K562 (cell line): ENCODE measurements at regions not wholly inside any gene's neighbourhood (a gene's known extent, or its start where the extent isn't known, plus 50 kb on each side); places are given as distances from the start of the nearest gene placed in this dataset.

ENCODE experiments used
- ATAC-seq: fragments of 200-7000 bp; cut with Tn5 transposase; 3 replicates; pipeline ENCODE4 v1.9.1; 2020; ENCODE audit warnings: moderate library complexity
- BruUV-seq: library from RNA; stranded (reverse); fragments of 400-500 nt; replicated peaks from 2 replicates; lab custom pipeline; 2021; lab: Mats Ljungman, UMichigan
- CTCF ChIA-PET: fragments of 300-600 bp; formaldehyde crosslinking; extraction: SDS; loops from one replicate; lab custom pipeline; 2021; ENCODE audit warnings: low intra/inter-chr PET ratio; lab: Yijun Ruan, JAX
- POLR2A ChIA-PET: fragments of 300-600, 350-650 bp; sonication (Branson Sonifier 250); formaldehyde crosslinking; extraction: SDS; loops from one replicate; lab custom pipeline; 2021; ENCODE audit warnings: antibody characterized with exemption, inconsistent platforms; lab: Yijun Ruan, JAX
- DNase-seq, 4 experiments: peaks; one replicate each; pipeline versions ENCODE4 v3.0.0 to v3.0.0-alpha.2; 2011 to 2018; ENCODE audit warnings: low spot score in 3 of 4, mixed read lengths in 3 of 4; ENCODE audit errors: extremely low read depth in 1 of 4
- FAIRE-seq: peaks from 2 replicates; lab custom pipeline; 2011; peaks lifted over from hg19 to GRCh38; lab: Jason Lieb, UNC
- H2AFZ ChIP-seq: 2 replicates; pipeline ENCODE4 v1.6.0; 2011; ENCODE audit warnings: low read depth, low read length, control low read depth, inconsistent platforms
- H3K27ac ChIP-seq: fragments of 200-600 bp; 3 replicates; pipeline ENCODE4 v1.8.0; 2011; ENCODE audit warnings: low read depth, mild to moderate bottlenecking, control low read depth, inconsistent platforms, low read length, moderate library complexity, mixed read lengths; ENCODE audit errors: extremely low read depth
- H3K27me3 ChIP-seq, 2 experiments: fragments of 300-600 bp in 1 of 2; 2 replicates in 1 of 2; 3 replicates in 1 of 2; pipeline versions ENCODE4 v1.6.0 to v1.8.0; 2011; ENCODE audit warnings: inconsistent platforms in 2 of 2, low read length in 2 of 2, mild to moderate bottlenecking in 1 of 2, mixed read lengths in 1 of 2, moderate library complexity in 1 of 2; ENCODE audit not compliant: control insufficient read depth in 2 of 2, insufficient read depth in 2 of 2
- H3K36me3 ChIP-seq: fragments of 300-600 bp; 3 replicates; pipeline ENCODE4 v1.8.0; 2011; ENCODE audit warnings: mild to moderate bottlenecking, low read length, inconsistent platforms; ENCODE audit not compliant: control insufficient read depth, insufficient read depth
- H3K4me1 ChIP-seq, 2 experiments: fragments of 200-600 bp in 1 of 2; replicated peaks in 1 of 2; 2 replicates in 1 of 2; 3 replicates in 1 of 2; pipeline versions ENCODE4 v1.5.1 to v1.8.0; 2011; ENCODE audit warnings: inconsistent platforms in 2 of 2, low read length in 2 of 2, mild to moderate bottlenecking in 1 of 2, mixed read lengths in 1 of 2, moderate library complexity in 1 of 2; ENCODE audit not compliant: control insufficient read depth in 2 of 2, insufficient read depth in 2 of 2
- H3K4me2 ChIP-seq: 2 replicates; pipeline ENCODE4 v1.6.1; 2011; ENCODE audit warnings: low read length, control low read depth, inconsistent platforms, mixed read lengths; ENCODE audit not compliant: insufficient read depth
- H3K4me3 ChIP-seq: fragments of 200-600 bp; sonication (generic), shearing (Covaris generic); 2 replicates; pipeline ENCODE4 v1.5.1; 2016; ENCODE audit warnings: control low read depth, inconsistent platforms
- H3K79me2 ChIP-seq: fragments of 200-600 bp; 3 replicates; pipeline ENCODE4 v1.8.0; 2011; ENCODE audit warnings: low read length, inconsistent platforms; ENCODE audit not compliant: control insufficient read depth, insufficient read depth
- H3K9ac ChIP-seq, 2 experiments: 2 replicates each; pipeline versions ENCODE4 v1.6.0 to v1.6.1; 2011; ENCODE audit warnings: low read depth in 2 of 2, low read length in 2 of 2, control low read depth in 1 of 2, inconsistent platforms in 1 of 2, mild to moderate bottlenecking in 1 of 2, mixed read lengths in 1 of 2; ENCODE audit not compliant: insufficient read depth in 1 of 2
- H3K9me1 ChIP-seq: one replicate; pipeline ENCODE4 v1.6.0; 2011; ENCODE audit warnings: inconsistent platforms, mild to moderate bottlenecking, low read length, moderate library complexity; ENCODE audit not compliant: control insufficient read depth, insufficient read depth
- H3K9me3 ChIP-seq: replicated peaks from 2 replicates; pipeline ENCODE4 v1.5.1; 2011; ENCODE audit warnings: low read depth, low read length, inconsistent platforms; ENCODE audit not compliant: control insufficient read depth, insufficient read depth
- H4K20me1 ChIP-seq: replicated peaks from 2 replicates; pipeline ENCODE4 v1.6.1; 2011; ENCODE audit warnings: low read length, inconsistent platforms, mixed read lengths; ENCODE audit not compliant: control insufficient read depth, insufficient read depth
- ADNP ChIP-seq: fragments of 200-800 bp; sonication (Bioruptor generic); IDR thresholded peaks from 2 replicates; pipeline ENCODE4 v1.6.1; 2016; ENCODE audit warnings: missing genetic modification characterization, missing compliant biosample characterization
- HES1 ChIP-seq: fragments of 450-650 bp; IDR thresholded peaks from 2 replicates; pipeline ENCODE4 v1.6.1; 2016; ENCODE audit warnings: low read depth, mild to moderate bottlenecking, moderate library complexity
- LCOR ChIP-seq: sonication (generic); formaldehyde crosslinking; IDR thresholded peaks from 2 replicates; pipeline ENCODE4 v1.8.0; 2022; ENCODE audit warnings: mild to moderate bottlenecking, missing genetic modification reagents
- MLX ChIP-seq, 2 experiments: fragments of 450-650 bp in 1 of 2; sonication (generic) in 1 of 2; formaldehyde crosslinking; conservative IDR thresholded peaks; 2 replicates each; pipeline versions ENCODE4 v1.4.0 to v1.8.1; 2020 to 2022; ENCODE audit warnings: mild to moderate bottlenecking in 1 of 2, missing genetic modification reagents in 1 of 2
- MXD1 ChIP-seq: fragments of 250-450 bp; sonication (Bioruptor Pico); IDR thresholded peaks from 2 replicates; pipeline ENCODE4 v1.8.0; 2021; ENCODE audit warnings: borderline replicate concordance, mild to moderate bottlenecking, moderate library complexity; ENCODE audit not compliant: poor library complexity, severe bottlenecking
- MYBL2 ChIP-seq, 2 experiments: fragments of 450-650 bp in 1 of 2; sonication (generic) in 1 of 2; formaldehyde crosslinking in 1 of 2; IDR thresholded peaks; 2 replicates each; pipeline versions ENCODE4 v1.6.1 to v1.8.1; 2017 to 2022; ENCODE audit warnings: borderline replicate concordance in 1 of 2, inconsistent platforms in 1 of 2, low read depth in 1 of 2, mild to moderate bottlenecking in 1 of 2, missing genetic modification reagents in 1 of 2, moderate library complexity in 1 of 2
- NCOA6 ChIP-seq: fragments of 450-650 bp; IDR thresholded peaks from 2 replicates; pipeline ENCODE4 v1.6.1; 2017; ENCODE audit warnings: mild to moderate bottlenecking
- RBM15 ChIP-seq: fragments of 200-400 bp; formaldehyde crosslinking; IDR thresholded peaks from 2 replicates; pipeline ENCODE4 v1.6.1; 2018; ENCODE audit warnings: mild to moderate bottlenecking, low read length, moderate library complexity; ENCODE audit not compliant: insufficient read depth
- TCF3 ChIP-seq: sonication (generic); formaldehyde crosslinking; IDR thresholded peaks from 2 replicates; pipeline ENCODE4 v1.4.0; 2020; ENCODE audit warnings: mild to moderate bottlenecking, missing genetic modification reagents
- ZKSCAN8 ChIP-seq: fragments of 200-800 bp; sonication (Bioruptor generic); IDR thresholded peaks from 2 replicates; pipeline ENCODE4 v1.6.1; 2016; ENCODE audit warnings: missing genetic modification characterization, missing compliant biosample characterization
- ZNF3 ChIP-seq: fragments of 250-450 bp; sonication (Bioruptor Pico); IDR thresholded peaks from 2 replicates; pipeline ENCODE4 v1.5.0; 2021; ENCODE audit warnings: mild to moderate bottlenecking, moderate library complexity
- WGBS: fragments of 100-300 bp; shearing (Covaris generic); methylation state at CpG from one replicate; pipeline ENCODE4 v1.1.6; 2016; ENCODE audit warnings: low coverage, mixed read lengths; ENCODE audit not compliant: insufficient coverage; ENCODE audit errors: missing lambda C conversion rate; 5-methylcytosine and 5-hydroxymethylcytosine counted together
- in situ Hi-C: fragments of 300-500 bp; cut with MboI; formaldehyde crosslinking; loops from 4 replicates; pipeline ENCODE4 v1.15.0; 2018; ENCODE audit warnings: inconsistent platforms, mixed read lengths
- intact Hi-C: fragments of 100-400 bp; cut with micrococcal nuclease; formaldehyde crosslinking; loops from 2 replicates; pipeline ENCODE4 v1.14.2; 2022

- no peak for ATAC-seq
Measured at GRCh38 chr14:47826809-47827208, 151.4 kb upstream of the MDGA2 start.

GRCh38 chr14:47822326-47822725 is 146.9 kb upstream of the MDGA2 start:
- in situ Hi-C loops: no loop called here
- Histone ChIP-seq H3K27ac (no peak overlapping the region), H3K4me2 (no peak overlapping the region), H3K36me3 (no peaks in the 10 kb centered on the region), H3K9me3 (no peaks in the 10 kb centered on the region), H2AFZ (no peak overlapping the region), H3K9ac (no peak overlapping the region), H3K4me1 (no peaks in the 10 kb centered on the region), H3K4me3 (no peak overlapping the region), H3K27me3 (no peaks in the 10 kb centered on the region), H4K20me1 (no peaks in the 10 kb centered on the region), H3K79me2 (no peaks in the 10 kb centered on the region), H3K9me1 (no peaks in the 10 kb centered on the region)
- POLR2A ChIA-PET: no interaction called here
- intact Hi-C loops: no loop called here
- 0% methylated on average over 1 of the region's 1 CpG for WGBS
- DNase-seq (no peak), ATAC-seq (no peak), FAIRE-seq (no peak)
- CTCF ChIA-PET: no interaction called here
- no TSS peak for BruUV-seq
- TF ChIP-seq ADNP (tag) (no peak), NCOA6 (no peak), MXD1 (no peak), RBM15 (no peak), ZKSCAN8 (CRISPR knock-in tag) (no peak), ZNF3 (CRISPR knock-in tag) (no peak), MLX (CRISPR knock-in tag; conservative IDR thresholded peaks at IDR 0.05) (no peak), MYBL2 (IDR thresholded peaks at IDR 0.05; ENCODE audit: low read depth) (no peak), MYBL2 (CRISPR knock-in tag; IDR thresholded peaks at IDR 0.05; ENCODE audit: borderline replicate concordance) (no peak)

More at GRCh38 chr14:47826809-47827208, 151.4 kb upstream of the MDGA2 start:
- Histone ChIP-seq H3K36me3 (no peaks in the 10 kb centered on the region), H3K9me1 (no peaks in the 10 kb centered on the region), H4K20me1 (no peaks in the 10 kb centered on the region), H3K27ac (no peak overlapping the region), H3K79me2 (no peaks in the 10 kb centered on the region), H2AFZ (no peak overlapping the region), H3K9ac (no peak overlapping the region), H3K9me3 (no peaks in the 10 kb centered on the region), H3K4me3 (no peak overlapping the region), H3K4me2 (no peak overlapping the region), H3K4me1 (no peaks in the 10 kb centered on the region), H3K27me3 (no peaks in the 10 kb centered on the region)
- TF ChIP-seq MLX (CRISPR knock-in tag; conservative IDR thresholded peaks at IDR 0.05) (no peak), HES1 (no peak), LCOR (CRISPR knock-in tag) (no peak), TCF3 (no peak)
- DNase-seq (no peak), FAIRE-seq (no peak)
- intact Hi-C loops (no loop called here), in situ Hi-C loops (no loop called here)
- BruUV-seq: no TSS peak
- ChIA-PET CTCF (no interaction called here), POLR2A (no interaction called here)
- WGBS: 0% methylated on average over 2 of the region's 2 CpGs
